GM23338 (cell line): ENCODE measurements at regions not wholly inside any gene's neighbourhood (a gene's known extent, or its start where the extent isn't known, plus 50 kb on each side); places are given as distances from the start of the nearest gene placed in this dataset.

Experiments
- ATAC-seq: fragments of 200-7000 bp; cut with Tn5 transposase; 3 replicates; pipeline ENCODE4 v1.9.1; 2020
- DNase-seq: peaks from one replicate; pipeline ENCODE4 v3.0.0-alpha.2; 2015; ENCODE audit warnings: low spot score
- H2AFZ ChIP-seq: fragments of 200-600 bp; sonication (generic); 2 replicates; pipeline ENCODE4 v1.8.0; 2016; ENCODE audit warnings: antibody characterized with exemption, mild to moderate bottlenecking, moderate library complexity
- H3F3A ChIP-seq: fragments of 200-600 bp; sonication (generic); replicated peaks from 2 replicates; pipeline ENCODE4 v1.8.0; 2017; ENCODE audit warnings: antibody characterized with exemption, mixed run types, low read depth
- H3K27ac ChIP-seq: fragments of 200-600 bp; sonication (generic); 2 replicates; pipeline ENCODE4 v1.6.1; 2016; ENCODE audit warnings: low read depth
- H3K27me3 ChIP-seq: fragments of 200-600 bp; sonication (generic); 2 replicates; pipeline ENCODE4 v1.8.0; 2016; ENCODE audit warnings: mild to moderate bottlenecking, mixed run types, moderate library complexity; ENCODE audit not compliant: insufficient read depth
- H3K36me3 ChIP-seq: fragments of 200-600 bp; sonication (generic); 2 replicates; pipeline ENCODE4 v1.8.0; 2016; ENCODE audit warnings: mild to moderate bottlenecking; ENCODE audit not compliant: insufficient read depth
- H3K4me1 ChIP-seq: fragments of 200-600 bp; sonication (generic); 2 replicates; pipeline ENCODE4 v1.8.0; 2016; ENCODE audit warnings: mild to moderate bottlenecking, moderate library complexity; ENCODE audit not compliant: insufficient read depth
- H3K4me2 ChIP-seq: fragments of 200-600 bp; sonication (generic); 2 replicates; pipeline ENCODE4 v1.7.1; 2017; ENCODE audit warnings: mixed run types
- H3K4me3 ChIP-seq: fragments of 200-600 bp; sonication (generic); 2 replicates; pipeline ENCODE4 v1.6.1; 2016; ENCODE audit warnings: mixed run types
- H3K79me2 ChIP-seq: fragments of 200-600 bp; sonication (generic); replicated peaks from 2 replicates; pipeline ENCODE4 v1.8.0; 2017; ENCODE audit warnings: mild to moderate bottlenecking; ENCODE audit not compliant: insufficient read depth
- H3K9me2 ChIP-seq: fragments of 200-600 bp; sonication (generic); 2 replicates; pipeline ENCODE4 v1.8.0; 2017; ENCODE audit not compliant: insufficient read depth
- H4K20me1 ChIP-seq: fragments of 200-600 bp; sonication (generic); replicated peaks from 2 replicates; pipeline ENCODE4 v1.8.0; 2017; ENCODE audit warnings: mild to moderate bottlenecking; ENCODE audit not compliant: insufficient read depth
- H3K27ac Mint-ChIP-seq: 2 replicates; pipeline ENCODE4 v1.8.0; 2020; ENCODE audit warnings: inconsistent platforms, mild to moderate bottlenecking, moderate library complexity, mixed read lengths
- H3K27me3 Mint-ChIP-seq: 3 replicates; pipeline ENCODE4 v1.8.0; 2022; ENCODE audit warnings: low read depth, mild to moderate bottlenecking, moderate library complexity, mixed read lengths, inconsistent platforms; ENCODE audit not compliant: insufficient read depth, poor library complexity
- H3K36me3 Mint-ChIP-seq: 3 replicates; pipeline ENCODE4 v1.8.0; 2021; ENCODE audit warnings: low read depth, mild to moderate bottlenecking, inconsistent platforms, moderate library complexity, mixed read lengths
- H3K4me1 Mint-ChIP-seq: 3 replicates; pipeline ENCODE4 v1.8.0; 2020; ENCODE audit warnings: mild to moderate bottlenecking, inconsistent platforms, mixed read lengths
- H3K4me3 Mint-ChIP-seq: 3 replicates; pipeline ENCODE4 v1.8.0; 2021; ENCODE audit warnings: moderate library complexity, mild to moderate bottlenecking, inconsistent platforms, mixed read lengths
- H3K9me3 Mint-ChIP-seq: 3 replicates; pipeline ENCODE4 v1.8.0; 2020; ENCODE audit warnings: moderate library complexity, mild to moderate bottlenecking, inconsistent platforms, mixed read lengths
- EZH2 ChIP-seq: fragments of 200-600 bp; sonication (generic); IDR thresholded peaks from one replicate; pipeline ENCODE4 v1.8.0; 2017; ENCODE audit warnings: antibody characterized with exemption, mild to moderate bottlenecking, low read depth; ENCODE audit not compliant: unreplicated experiment
- EZH2phosphoT487 ChIP-seq: fragments of 200-600 bp; sonication (generic); IDR thresholded peaks from one replicate; pipeline ENCODE4 v1.8.1; 2018; ENCODE audit warnings: antibody characterized with exemption; ENCODE audit not compliant: unreplicated experiment
- JUNB ChIP-seq: IDR thresholded peaks from one replicate; pipeline ENCODE4 v1.6.1; 2016; ENCODE audit warnings: antibody characterized with exemption; ENCODE audit not compliant: unreplicated experiment
- NANOG ChIP-seq: IDR thresholded peaks from 2 replicates; pipeline ENCODE4 v1.6.1; 2016; ENCODE audit warnings: antibody characterized with exemption, borderline replicate concordance
- POLR2AphosphoS5 ChIP-seq: IDR thresholded peaks from 2 replicates; pipeline ENCODE4 v1.6.1; 2016; ENCODE audit warnings: antibody characterized with exemption, low read depth
- STAT1 ChIP-seq: IDR thresholded peaks from one replicate; pipeline ENCODE4 v1.6.1; 2016; ENCODE audit warnings: antibody characterized with exemption; ENCODE audit not compliant: unreplicated experiment
- ZNF114 ChIP-seq: fragments of 250-450 bp; sonication (Bioruptor Pico); IDR thresholded peaks from 2 replicates; pipeline ENCODE4 v1.5.0; 2020; ENCODE audit warnings: mild to moderate bottlenecking, moderate library complexity
- ZNF331 ChIP-seq: fragments of 250-450 bp; sonication (Bioruptor Pico); IDR thresholded peaks from 2 replicates; pipeline ENCODE4 v1.5.0; 2020; ENCODE audit warnings: low read depth, mild to moderate bottlenecking, moderate library complexity
- TF ChIP-seq, protein P1 (sequence below): IDR thresholded peaks from one replicate; pipeline ENCODE4 v1.6.1; 2018; ENCODE audit warnings: antibody characterized with exemption; ENCODE audit not compliant: unreplicated experiment
- TF ChIP-seq, protein P2 (sequence below), 2 experiments: fragments of 200-600 bp in 1 of 2; sonication (generic) in 1 of 2; conservative IDR thresholded peaks; 2 replicates each; pipeline versions ENCODE4 v1.5.1 to v1.6.1; 2016 to 2017; ENCODE audit warnings: antibody characterized with exemption in 2 of 2, low read depth in 2 of 2, mild to moderate bottlenecking in 2 of 2, moderate library complexity in 1 of 2
- TF ChIP-seq, protein P3 (sequence below): IDR thresholded peaks from 2 replicates; pipeline ENCODE4 v1.6.1; 2016; ENCODE audit warnings: antibody characterized with exemption

DNA sequence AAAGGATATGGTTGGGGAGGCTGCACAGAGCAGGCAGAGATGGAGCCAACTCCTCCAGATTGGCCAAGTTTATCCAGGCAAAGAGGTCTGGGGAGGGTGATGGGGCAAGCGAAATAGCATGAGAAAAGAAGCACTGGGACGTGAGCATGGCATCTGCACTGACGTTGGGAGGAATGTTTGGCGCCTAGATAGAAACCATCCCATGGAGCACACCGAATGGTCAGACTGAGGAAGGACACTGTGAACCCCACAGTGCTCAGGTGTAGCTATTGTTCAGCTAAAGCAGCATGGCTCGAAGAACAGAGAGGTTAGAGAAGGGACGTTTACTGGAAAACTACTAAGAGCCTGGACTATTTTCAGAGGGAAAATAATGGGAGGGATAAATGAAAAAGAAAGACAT, 387.1 kb downstream of the EMP1 start:
- Mint-ChIP-seq H3K27ac (no peak overlapping the region), H3K4me1 (peaks cover 22% of the 10 kb centered on the region), H3K36me3 (no peaks in the 10 kb centered on the region), H3K9me3 (no peaks in the 10 kb centered on the region), H3K27me3 (no peaks in the 10 kb centered on the region), H3K4me3 (no peak overlapping the region)
- no peak overlapping the region for H3K27ac ChIP-seq
- no peaks in the 10 kb centered on the region for H3K36me3 ChIP-seq
- H3K79me2 ChIP-seq: no peaks in the 10 kb centered on the region
- ATAC-seq (peak; percentile 64; the same call in 2 of the 3 replicates), DNase-seq (no peak)
- H4K20me1 ChIP-seq: no peaks in the 10 kb centered on the region
- no peak overlapping the region for H3K4me2 ChIP-seq
- H3K4me3 ChIP-seq: no peak overlapping the region
- no peak overlapping the region for H2AFZ ChIP-seq
- peaks cover 13% of the 10 kb centered on the region; the same call in 1 of the 2 replicates for H3K4me1 ChIP-seq
- H3K27me3 ChIP-seq: no peaks in the 10 kb centered on the region
- H3K9me2 ChIP-seq: peaks cover 5% of the 10 kb centered on the region; the same call in 1 of the 2 replicates
- TF ChIP-seq EZH2: no peak
- TF ChIP-seq POLR2AphosphoS5: no peak
- TF ChIP-seq, protein P1, sequence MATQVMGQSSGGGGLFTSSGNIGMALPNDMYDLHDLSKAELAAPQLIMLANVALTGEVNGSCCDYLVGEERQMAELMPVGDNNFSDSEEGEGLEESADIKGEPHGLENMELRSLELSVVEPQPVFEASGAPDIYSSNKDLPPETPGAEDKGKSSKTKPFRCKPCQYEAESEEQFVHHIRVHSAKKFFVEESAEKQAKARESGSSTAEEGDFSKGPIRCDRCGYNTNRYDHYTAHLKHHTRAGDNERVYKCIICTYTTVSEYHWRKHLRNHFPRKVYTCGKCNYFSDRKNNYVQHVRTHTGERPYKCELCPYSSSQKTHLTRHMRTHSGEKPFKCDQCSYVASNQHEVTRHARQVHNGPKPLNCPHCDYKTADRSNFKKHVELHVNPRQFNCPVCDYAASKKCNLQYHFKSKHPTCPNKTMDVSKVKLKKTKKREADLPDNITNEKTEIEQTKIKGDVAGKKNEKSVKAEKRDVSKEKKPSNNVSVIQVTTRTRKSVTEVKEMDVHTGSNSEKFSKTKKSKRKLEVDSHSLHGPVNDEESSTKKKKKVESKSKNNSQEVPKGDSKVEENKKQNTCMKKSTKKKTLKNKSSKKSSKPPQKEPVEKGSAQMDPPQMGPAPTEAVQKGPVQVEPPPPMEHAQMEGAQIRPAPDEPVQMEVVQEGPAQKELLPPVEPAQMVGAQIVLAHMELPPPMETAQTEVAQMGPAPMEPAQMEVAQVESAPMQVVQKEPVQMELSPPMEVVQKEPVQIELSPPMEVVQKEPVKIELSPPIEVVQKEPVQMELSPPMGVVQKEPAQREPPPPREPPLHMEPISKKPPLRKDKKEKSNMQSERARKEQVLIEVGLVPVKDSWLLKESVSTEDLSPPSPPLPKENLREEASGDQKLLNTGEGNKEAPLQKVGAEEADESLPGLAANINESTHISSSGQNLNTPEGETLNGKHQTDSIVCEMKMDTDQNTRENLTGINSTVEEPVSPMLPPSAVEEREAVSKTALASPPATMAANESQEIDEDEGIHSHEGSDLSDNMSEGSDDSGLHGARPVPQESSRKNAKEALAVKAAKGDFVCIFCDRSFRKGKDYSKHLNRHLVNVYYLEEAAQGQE: no peak
- TF ChIP-seq ZNF114 (CRISPR knock-in tag): no peak
- no peak for TF ChIP-seq ZNF331
- no peak for TF ChIP-seq NANOG
- TF ChIP-seq JUNB: no peak
- TF ChIP-seq, protein P2, sequence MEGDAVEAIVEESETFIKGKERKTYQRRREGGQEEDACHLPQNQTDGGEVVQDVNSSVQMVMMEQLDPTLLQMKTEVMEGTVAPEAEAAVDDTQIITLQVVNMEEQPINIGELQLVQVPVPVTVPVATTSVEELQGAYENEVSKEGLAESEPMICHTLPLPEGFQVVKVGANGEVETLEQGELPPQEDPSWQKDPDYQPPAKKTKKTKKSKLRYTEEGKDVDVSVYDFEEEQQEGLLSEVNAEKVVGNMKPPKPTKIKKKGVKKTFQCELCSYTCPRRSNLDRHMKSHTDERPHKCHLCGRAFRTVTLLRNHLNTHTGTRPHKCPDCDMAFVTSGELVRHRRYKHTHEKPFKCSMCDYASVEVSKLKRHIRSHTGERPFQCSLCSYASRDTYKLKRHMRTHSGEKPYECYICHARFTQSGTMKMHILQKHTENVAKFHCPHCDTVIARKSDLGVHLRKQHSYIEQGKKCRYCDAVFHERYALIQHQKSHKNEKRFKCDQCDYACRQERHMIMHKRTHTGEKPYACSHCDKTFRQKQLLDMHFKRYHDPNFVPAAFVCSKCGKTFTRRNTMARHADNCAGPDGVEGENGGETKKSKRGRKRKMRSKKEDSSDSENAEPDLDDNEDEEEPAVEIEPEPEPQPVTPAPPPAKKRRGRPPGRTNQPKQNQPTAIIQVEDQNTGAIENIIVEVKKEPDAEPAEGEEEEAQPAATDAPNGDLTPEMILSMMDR (conservative IDR thresholded peaks at IDR 0.05; ENCODE audit: low read depth in 2 of 2): no peak
- no peaks in the 10 kb centered on the region for H3F3A ChIP-seq

DNA sequence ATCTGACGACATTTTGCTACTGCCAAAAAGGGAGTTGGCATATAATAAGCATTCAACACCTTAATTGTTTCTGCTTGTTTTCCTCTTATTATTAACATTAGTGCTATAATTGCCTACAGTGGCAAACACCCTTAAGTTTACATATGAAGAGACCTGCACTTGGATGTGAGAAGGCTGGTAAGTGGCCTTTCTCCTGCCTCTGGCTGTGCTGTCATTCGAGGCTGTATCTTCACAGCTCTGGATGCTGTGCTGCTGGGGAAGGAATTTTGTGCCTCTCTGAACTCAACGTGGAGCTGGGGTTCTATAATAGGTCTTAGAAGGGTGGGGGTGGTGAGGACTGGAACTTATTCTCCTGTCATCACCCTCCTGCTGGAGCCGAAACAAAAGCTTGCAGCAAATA, 385.9 kb downstream of the EMP1 start:
- H3K9me2 ChIP-seq: peaks cover 5% of the 10 kb centered on the region; the same call in 1 of the 2 replicates
- H3F3A ChIP-seq: no peaks in the 10 kb centered on the region
- no peaks in the 10 kb centered on the region for H3K79me2 ChIP-seq
- peaks cover 8% of the 10 kb centered on the region; the same call in 1 of the 2 replicates for H3K4me1 ChIP-seq
- no peak overlapping the region for H2AFZ ChIP-seq
- H3K9me3 Mint-ChIP-seq: no peaks in the 10 kb centered on the region
- H3K36me3 ChIP-seq: no peaks in the 10 kb centered on the region
- H3K27ac ChIP-seq: no peak overlapping the region
- H3K4me3 Mint-ChIP-seq: no peak overlapping the region
- H3K27me3 ChIP-seq: no peaks in the 10 kb centered on the region
- peaks cover 14% of the 10 kb centered on the region for H3K4me1 Mint-ChIP-seq
- H4K20me1 ChIP-seq: no peaks in the 10 kb centered on the region
- no peaks in the 10 kb centered on the region for H3K36me3 Mint-ChIP-seq
- DNase-seq (no peak), ATAC-seq (no peak)
- no peaks in the 10 kb centered on the region for H3K27me3 Mint-ChIP-seq
- H3K4me3 ChIP-seq: no peak overlapping the region
- no peak overlapping the region for H3K27ac Mint-ChIP-seq
- no peak overlapping the region for H3K4me2 ChIP-seq
- TF ChIP-seq, protein P3, sequence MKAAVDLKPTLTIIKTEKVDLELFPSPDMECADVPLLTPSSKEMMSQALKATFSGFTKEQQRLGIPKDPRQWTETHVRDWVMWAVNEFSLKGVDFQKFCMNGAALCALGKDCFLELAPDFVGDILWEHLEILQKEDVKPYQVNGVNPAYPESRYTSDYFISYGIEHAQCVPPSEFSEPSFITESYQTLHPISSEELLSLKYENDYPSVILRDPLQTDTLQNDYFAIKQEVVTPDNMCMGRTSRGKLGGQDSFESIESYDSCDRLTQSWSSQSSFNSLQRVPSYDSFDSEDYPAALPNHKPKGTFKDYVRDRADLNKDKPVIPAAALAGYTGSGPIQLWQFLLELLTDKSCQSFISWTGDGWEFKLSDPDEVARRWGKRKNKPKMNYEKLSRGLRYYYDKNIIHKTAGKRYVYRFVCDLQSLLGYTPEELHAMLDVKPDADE: no peak
- TF ChIP-seq POLR2AphosphoS5: no peak
- TF ChIP-seq JUNB: no peak
- no peak for TF ChIP-seq EZH2phosphoT487
- TF ChIP-seq STAT1: no peak
- TF ChIP-seq ZNF114 (CRISPR knock-in tag): no peak
- TF ChIP-seq ZNF331: no peak
